ENCODE measurements at regions not wholly inside any gene's neighbourhood (a gene's known extent, or its start where the extent isn't known, plus 50 kb on each side); places are given as distances from the start of the nearest gene placed in this dataset.
"Not testable (repeated sequence)": the region's sequence is repeated elsewhere in the genome, so short reads cannot be mapped to it uniquely, and the experiment has no call there.

DNA sequence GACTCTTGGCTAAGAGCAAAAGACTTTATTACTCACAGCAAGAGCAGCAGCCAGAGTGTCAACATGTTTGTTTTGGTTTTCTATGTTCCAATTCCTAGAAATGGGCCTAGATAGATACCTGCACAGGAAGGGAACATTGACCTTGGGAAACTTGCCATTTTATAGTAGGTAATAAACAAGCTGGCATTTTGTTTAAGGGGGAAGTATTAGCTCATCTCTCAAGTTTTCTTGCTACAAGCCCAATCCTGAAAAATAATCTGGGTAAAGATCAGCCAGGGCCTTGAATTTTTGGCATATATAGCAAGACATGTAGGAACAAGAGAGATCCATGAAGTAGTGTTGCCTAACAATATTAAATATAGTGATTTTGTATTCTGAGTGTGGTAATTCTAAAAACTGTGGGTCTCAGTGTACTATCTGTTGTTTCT lies 51.4 kb upstream of the RGL1 start:
- FAIRE-seq (no peak), DNase-seq (ENCODE audit: insufficient read length) (no peak)

DNA sequence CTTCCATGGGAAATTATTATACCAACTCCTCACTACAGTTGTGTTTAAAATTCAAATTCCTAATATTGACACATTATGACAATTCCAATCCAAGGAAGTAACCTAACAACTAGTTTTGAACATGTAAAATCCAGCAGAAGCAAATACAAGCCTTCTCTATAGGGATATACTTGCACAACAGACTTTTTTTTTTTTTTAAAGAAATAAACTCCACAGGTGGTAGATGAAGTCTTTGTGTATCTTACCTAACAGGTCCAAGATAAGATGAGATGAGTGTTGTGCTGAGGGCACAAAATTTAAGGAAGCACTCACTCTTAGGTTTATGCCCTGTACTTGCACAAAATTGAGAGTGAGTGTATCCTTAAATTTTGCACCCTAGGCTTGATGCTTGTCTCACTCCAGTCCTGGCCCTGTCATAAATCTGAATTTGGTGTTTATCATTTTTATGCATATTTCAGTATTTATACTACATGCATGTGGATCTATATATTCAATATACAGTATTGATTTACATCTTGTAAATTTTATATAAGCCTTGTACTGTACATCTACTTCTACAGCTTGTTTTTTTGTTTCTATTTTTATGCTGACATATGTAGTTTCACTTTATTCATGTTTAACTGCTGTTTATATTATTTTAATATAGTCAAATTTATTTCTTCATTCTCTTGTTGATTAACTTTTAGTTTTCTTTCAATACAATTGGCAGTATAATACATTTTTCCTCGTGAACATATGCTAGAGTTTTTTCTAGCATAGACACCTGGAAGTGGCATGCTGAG lies 60.6 kb upstream of the RGL1 start:
- TF ChIP-seq POLR2A (IDR thresholded peaks at IDR 0.05; ENCODE audit: low read depth, low read length) (no peak), TAF1 (IDR thresholded peaks at IDR 0.05; ENCODE audit: borderline replicate concordance, low read depth, low read length) (no peak), POLR2AphosphoS5 (IDR thresholded peaks at IDR 0.05; ENCODE audit: low read depth, low read length) (no peak)
- DNase-seq (ENCODE audit: insufficient read length) (no peak), FAIRE-seq (no peak)

More for the DNA sequence above, 51.4 kb upstream of the RGL1 start:
- TF ChIP-seq POLR2A (IDR thresholded peaks at IDR 0.05; ENCODE audit: low read depth, low read length) (no peak), POLR2AphosphoS5 (IDR thresholded peaks at IDR 0.05; ENCODE audit: low read depth, low read length) (no peak), TAF1 (IDR thresholded peaks at IDR 0.05; ENCODE audit: borderline replicate concordance, low read depth, low read length) (no peak)

DNA sequence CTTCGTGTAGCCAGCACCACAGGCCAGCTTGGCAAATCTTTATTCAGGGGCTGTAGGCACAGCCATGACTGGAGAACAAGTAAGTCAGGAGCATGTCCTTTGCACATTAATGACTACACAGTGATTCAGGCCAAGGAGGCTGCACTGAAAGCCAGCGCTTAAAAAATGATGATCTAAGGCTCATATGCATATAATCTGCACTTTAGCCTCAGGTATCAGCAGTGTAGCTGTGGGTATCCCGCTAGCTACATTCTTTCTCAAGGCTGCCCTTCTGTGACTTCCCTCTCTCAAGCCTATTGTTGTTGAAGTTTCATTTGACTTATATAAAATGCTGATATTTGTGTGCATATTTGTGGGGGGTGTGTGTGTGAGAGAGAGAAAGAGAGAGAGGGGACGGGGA lies 62.6 kb upstream of the RGL1 start:
- TF ChIP-seq TAF1 (IDR thresholded peaks at IDR 0.05; ENCODE audit: borderline replicate concordance, low read depth, low read length) (no peak), POLR2AphosphoS5 (IDR thresholded peaks at IDR 0.05; ENCODE audit: low read depth, low read length) (no peak), POLR2A (IDR thresholded peaks at IDR 0.05; ENCODE audit: low read depth, low read length) (no peak)
- DNase-seq (ENCODE audit: insufficient read length) (no peak), FAIRE-seq (no peak)

DNA sequence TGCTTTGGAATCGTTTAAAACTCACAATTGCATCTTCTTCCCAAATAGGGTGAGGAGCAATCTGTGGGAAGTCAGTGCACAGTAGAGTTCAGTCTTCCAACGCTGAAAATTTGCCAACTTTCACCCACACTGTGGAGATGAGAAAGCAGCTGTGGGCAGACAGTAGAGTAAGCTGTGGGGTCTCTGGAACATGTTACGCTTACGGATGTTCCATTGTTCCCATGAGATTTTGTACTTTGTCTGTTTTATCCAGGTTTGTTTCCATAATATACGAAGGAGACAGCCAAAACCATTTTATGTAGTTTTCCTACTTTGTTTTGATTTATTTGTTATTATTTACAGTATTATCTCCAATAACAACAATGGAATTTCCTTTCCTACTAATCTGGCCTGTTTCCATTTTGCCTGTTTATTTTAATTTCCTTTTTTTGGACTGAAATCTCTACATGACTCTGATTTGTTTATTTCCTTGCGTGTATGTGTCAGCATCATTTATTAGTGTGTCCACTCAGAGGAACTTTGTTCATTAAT lies 65.1 kb upstream of the RGL1 start:
- no peak for TF ChIP-seq POLR2A (IDR thresholded peaks at IDR 0.05; ENCODE audit: low read depth, low read length)
- TF ChIP-seq TAF1 (IDR thresholded peaks at IDR 0.05; ENCODE audit: borderline replicate concordance, low read depth, low read length), result no peak
- TF ChIP-seq POLR2AphosphoS5 (IDR thresholded peaks at IDR 0.05; ENCODE audit: low read depth, low read length), result no peak
- FAIRE-seq, result no peak
- DNase-seq (ENCODE audit: insufficient read length), result no peak

DNA sequence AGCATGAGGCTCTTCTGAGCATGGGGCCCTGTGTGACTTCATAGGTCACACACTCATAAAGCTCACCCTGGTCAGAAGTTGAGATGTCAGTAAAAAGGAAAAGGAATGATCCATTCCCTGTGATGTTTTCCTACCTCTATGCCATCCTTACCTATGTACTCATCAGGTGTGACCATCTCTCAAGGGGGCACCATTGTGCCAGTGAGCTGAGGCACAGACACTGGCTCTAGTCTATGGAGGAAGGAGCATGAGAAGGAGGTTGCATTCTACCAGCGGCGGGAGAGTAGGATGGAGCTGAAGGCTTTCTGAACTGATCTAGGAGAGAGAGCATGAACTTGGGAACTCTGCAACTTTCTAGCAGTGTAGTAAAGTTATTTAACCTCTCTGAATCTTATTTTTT lies 65.8 kb upstream of the RGL1 start:
- TF ChIP-seq POLR2A (IDR thresholded peaks at IDR 0.05; ENCODE audit: low read depth, low read length), result no peak
- TF ChIP-seq POLR2AphosphoS5 (IDR thresholded peaks at IDR 0.05; ENCODE audit: low read depth, low read length), result no peak
- TF ChIP-seq TAF1 (IDR thresholded peaks at IDR 0.05; ENCODE audit: borderline replicate concordance, low read depth, low read length), result no peak
- FAIRE-seq (no peak), DNase-seq (ENCODE audit: insufficient read length) (no peak)

DNA sequence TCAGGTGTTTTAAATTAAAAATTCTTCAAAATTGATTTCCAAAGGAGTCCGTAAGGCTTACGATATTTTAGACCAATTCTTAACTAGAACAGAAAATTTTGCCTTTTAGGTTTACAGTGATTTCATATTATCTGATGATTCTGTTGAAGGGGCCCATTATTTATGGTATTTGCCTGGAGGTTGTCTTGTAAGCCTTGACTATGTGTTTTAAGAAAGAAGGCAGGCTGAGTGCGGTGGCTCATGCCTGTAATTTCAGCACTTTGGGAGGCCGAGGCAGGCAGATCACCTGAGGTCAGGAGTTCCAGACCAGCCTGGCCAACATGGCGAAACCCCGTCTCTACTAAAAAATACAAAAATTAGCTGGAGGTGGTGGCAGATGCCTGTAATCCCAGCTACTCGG lies 67.0 kb upstream of the RGL1 start:
- not testable (repeated sequence) for DNase-seq (ENCODE audit: insufficient read length); FAIRE-seq

DNA sequence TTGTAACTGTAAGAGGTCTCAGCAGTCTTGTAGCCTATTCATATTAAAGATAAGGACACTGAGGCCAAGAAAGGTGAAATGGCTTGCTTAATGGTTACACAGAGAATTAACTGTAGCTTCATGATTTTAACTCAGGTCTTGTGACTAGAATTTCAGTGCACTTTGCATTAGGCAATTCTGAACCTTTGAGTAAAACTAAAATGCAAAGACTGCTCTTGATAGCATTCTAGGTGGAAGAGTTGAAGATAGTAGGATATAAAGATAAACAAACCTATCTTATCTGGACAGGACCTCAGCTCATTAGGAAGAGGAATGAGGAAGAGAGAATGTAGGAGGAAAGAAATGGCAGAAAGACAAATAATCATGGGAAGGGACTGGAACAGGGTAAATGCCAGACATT lies 68.6 kb upstream of the RGL1 start:
- no peak for DNase-seq (ENCODE audit: insufficient read length)
- FAIRE-seq, result no peak

DNA sequence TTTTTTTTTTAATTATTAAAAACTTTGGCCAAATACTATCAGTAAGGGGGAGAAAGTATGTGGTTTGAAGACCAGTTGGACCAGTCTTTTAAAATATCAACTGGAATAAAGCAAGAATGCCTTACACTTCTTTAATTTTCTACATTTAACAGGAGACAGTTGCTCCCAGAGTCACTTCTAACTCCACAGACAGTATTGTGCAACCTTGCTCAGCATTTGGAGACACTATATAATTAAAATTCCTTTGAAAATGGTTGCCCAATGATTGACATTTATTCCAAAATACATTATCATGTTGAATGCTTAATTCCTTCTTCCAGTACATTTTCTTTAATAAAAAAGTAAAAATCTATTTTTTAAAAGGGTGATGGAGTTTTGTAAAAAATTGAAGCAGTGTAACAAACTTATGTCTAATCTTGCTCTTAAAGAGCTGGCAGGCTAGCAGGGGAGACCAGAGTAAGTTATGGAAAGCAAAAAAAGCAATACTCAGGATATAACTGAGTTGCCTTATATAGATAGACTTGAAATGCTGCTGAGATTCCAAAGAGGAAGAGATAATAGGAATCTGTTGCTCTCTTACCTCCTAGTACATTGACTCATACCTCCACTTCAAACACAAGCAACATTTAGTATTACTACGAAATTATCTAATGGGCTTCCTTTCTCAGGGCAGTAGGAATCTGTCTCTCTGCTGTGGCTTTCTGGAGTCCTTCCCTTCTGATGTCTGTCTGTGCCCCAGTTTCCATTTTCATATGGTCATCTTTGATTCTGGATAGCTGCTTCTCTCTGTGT lies 69.7 kb upstream of the RGL1 start:
- no peak for DNase-seq (ENCODE audit: insufficient read length)
- no peak for TF ChIP-seq POLR2A (IDR thresholded peaks at IDR 0.05; ENCODE audit: low read depth, low read length)
- no peak for TF ChIP-seq POLR2AphosphoS5 (IDR thresholded peaks at IDR 0.05; ENCODE audit: low read depth, low read length)
- TF ChIP-seq TAF1 (IDR thresholded peaks at IDR 0.05; ENCODE audit: borderline replicate concordance, low read depth, low read length), result no peak
- no peak for FAIRE-seq

More for the DNA sequence above, 68.6 kb upstream of the RGL1 start:
- TF ChIP-seq POLR2A (IDR thresholded peaks at IDR 0.05; ENCODE audit: low read depth, low read length) (no peak), TAF1 (IDR thresholded peaks at IDR 0.05; ENCODE audit: borderline replicate concordance, low read depth, low read length) (no peak), POLR2AphosphoS5 (IDR thresholded peaks at IDR 0.05; ENCODE audit: low read depth, low read length) (no peak)

DNA sequence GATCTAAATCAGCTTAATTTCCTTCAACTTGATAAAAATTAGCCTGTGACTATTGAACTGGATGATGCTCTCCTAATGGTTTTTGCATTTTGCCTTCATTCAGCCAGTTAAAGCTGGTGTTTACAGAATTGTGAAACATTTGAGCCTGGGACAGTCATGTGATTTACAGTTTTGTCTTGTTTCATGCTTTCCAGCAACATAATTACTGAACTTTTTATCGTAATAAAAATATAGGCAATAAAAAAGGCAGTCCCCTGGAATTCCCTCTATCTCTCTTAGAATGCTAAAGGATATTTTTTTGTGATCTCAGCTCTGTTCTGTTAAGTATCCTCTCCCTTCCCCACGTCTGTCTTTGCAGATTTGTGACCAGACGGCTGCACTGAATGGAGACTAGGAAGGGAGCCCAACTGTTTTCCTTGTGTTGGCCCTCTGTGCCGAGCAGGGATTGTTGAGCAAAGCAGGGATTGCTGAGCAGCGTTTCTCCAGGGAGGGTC lies 70.3 kb upstream of the RGL1 start:
- no peak for TF ChIP-seq POLR2A (IDR thresholded peaks at IDR 0.05; ENCODE audit: low read depth, low read length)
- TF ChIP-seq TAF1 (IDR thresholded peaks at IDR 0.05; ENCODE audit: borderline replicate concordance, low read depth, low read length), result no peak
- TF ChIP-seq POLR2AphosphoS5 (IDR thresholded peaks at IDR 0.05; ENCODE audit: low read depth, low read length), result no peak
- FAIRE-seq, result no peak
- no peak for DNase-seq (ENCODE audit: insufficient read length)

DNA sequence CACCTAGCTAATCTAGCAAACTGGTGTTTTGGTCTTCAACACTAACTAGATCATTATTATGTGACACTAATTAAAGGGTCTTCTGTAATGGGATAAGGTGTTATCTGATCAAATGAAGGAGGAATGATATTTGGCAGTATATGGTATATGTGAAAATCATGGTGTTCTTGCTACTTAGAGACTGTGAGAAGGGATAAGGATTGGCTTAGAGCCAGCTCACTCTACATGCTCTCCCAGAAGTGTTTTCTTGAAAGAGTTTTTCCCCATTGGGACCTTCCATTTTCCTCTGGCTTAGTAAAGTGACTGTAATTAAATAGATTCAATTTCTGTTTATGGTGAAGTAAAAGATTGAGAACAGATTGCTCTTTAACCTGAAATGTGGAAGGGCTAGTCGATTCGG lies 71.2 kb upstream of the RGL1 start:
- no peak for FAIRE-seq
- TF ChIP-seq POLR2A (IDR thresholded peaks at IDR 0.05; ENCODE audit: low read depth, low read length) (no peak), POLR2AphosphoS5 (IDR thresholded peaks at IDR 0.05; ENCODE audit: low read depth, low read length) (no peak), TAF1 (IDR thresholded peaks at IDR 0.05; ENCODE audit: borderline replicate concordance, low read depth, low read length) (no peak)
- DNase-seq (ENCODE audit: insufficient read length), result no peak

DNA sequence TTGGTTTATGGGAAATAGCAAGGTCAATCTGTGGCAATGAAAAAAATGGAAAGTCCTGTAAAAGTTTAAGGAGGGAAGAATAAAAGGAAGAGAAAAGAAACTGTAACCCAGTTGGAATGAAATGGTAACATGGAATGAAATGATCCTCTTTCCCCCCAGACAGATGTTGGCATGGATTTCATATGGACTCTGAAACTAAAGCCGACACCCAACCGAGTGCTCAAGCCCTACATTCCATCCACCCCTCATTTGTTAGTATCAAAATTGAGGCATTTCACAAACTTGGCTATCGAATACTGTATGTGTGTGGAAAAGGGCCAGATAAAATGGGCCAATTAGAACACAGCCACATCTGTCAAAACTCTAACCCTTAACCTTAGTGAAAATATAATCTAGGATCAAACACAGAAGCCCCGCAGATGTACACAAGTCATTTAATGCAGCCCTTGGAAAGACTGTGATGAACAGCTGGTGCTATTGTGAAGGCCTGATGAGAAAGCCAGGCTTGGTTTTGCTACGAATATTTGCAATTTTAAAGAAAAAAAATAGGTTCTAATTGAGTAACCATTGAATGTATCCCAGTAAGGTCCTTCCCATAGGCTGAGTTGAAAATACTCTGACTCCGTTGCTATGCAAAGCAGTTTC lies 72.6 kb upstream of the RGL1 start:
- FAIRE-seq (no peak), DNase-seq (ENCODE audit: insufficient read length) (no peak)
- TF ChIP-seq POLR2A (IDR thresholded peaks at IDR 0.05; ENCODE audit: low read depth, low read length) (no peak), POLR2AphosphoS5 (IDR thresholded peaks at IDR 0.05; ENCODE audit: low read depth, low read length) (no peak), TAF1 (IDR thresholded peaks at IDR 0.05; ENCODE audit: borderline replicate concordance, low read depth, low read length) (no peak)

Data from GM12892 (cell line).